Heart left ventricle (tissue), 16 donors: ENCODE measurements at regions not wholly inside any gene's neighbourhood (a gene's known extent, or its start where the extent isn't known, plus 50 kb on each side); places are given as distances from the start of the nearest gene placed in this dataset.
A peak's percentile ranks its signal among the peaks of the same experiment; 100 is the strongest.
"Not testable (repeated sequence)": the region's sequence is repeated elsewhere in the genome, so short reads cannot be mapped to it uniquely, and the experiment has no call there.

Source experiments
- ATAC-seq, 4 donors: fragments of 200-7000 bp; cut with Tn5 transposase; one replicate each; pipeline ENCODE4 v1.9.1; 2020 to 2022; ENCODE audit warnings: moderate library complexity in 4 of 4, mild to moderate bottlenecking in 3 of 4, moderate number of reproducible peaks in 1 of 4
- DNase-seq, 5 donors: peaks; one replicate each; pipeline ENCODE4 v3.0.0-alpha.2; 2020
- H3K27ac ChIP-seq, 12 donors: fragments of 200-600 bp; sonication (generic) in 4 of 12; one replicate each; pipeline versions ENCODE4 v1.5.0 to v1.8.0; 2016 to 2022; ENCODE audit warnings: mild to moderate bottlenecking in 2 of 12
- H3K27me3 ChIP-seq, 9 donors: fragments of 200-600 bp; sonication (generic) in 2 of 9; one replicate each; pipeline versions ENCODE4 v1.5.1 to v1.8.0; 2016 to 2022; ENCODE audit warnings: mild to moderate bottlenecking in 3 of 9
- H3K36me3 ChIP-seq, 9 donors: fragments of 200-600 bp; sonication (generic) in 2 of 9; one replicate each; pipeline versions ENCODE4 v1.5.0 to v1.8.0; 2018 to 2022; ENCODE audit warnings: mild to moderate bottlenecking in 2 of 9
- H3K4me1 ChIP-seq, 12 donors: fragments of 200-600 bp; sonication (generic) in 4 of 12; one replicate each; pipeline versions ENCODE4 v1.5.0 to v1.8.0; 2016 to 2022; ENCODE audit warnings: mild to moderate bottlenecking in 3 of 12
- H3K4me3 ChIP-seq, 12 donors: fragments of 200-600 bp; sonication (generic) in 4 of 12; one replicate each; pipeline versions ENCODE4 v1.5.0 to v1.8.0; 2017 to 2022; ENCODE audit warnings: mild to moderate bottlenecking in 9 of 12, moderate library complexity in 4 of 12
- H3K9me3 ChIP-seq, 12 donors: fragments of 200-600 bp; sonication (generic) in 4 of 12; one replicate each; pipeline versions ENCODE4 v1.5.0 to v1.8.0; 2016 to 2022; ENCODE audit warnings: mild to moderate bottlenecking in 1 of 12
- CTCF ChIP-seq, 12 donors: fragments of 200-600 bp; sonication (generic) in 4 of 12; IDR thresholded peaks; one replicate each; pipeline versions ENCODE4 v1.5.0 to v1.8.0; 2018 to 2022; ENCODE audit warnings: antibody characterized with exemption in 12 of 12, mild to moderate bottlenecking in 5 of 12
- POLR2A ChIP-seq, 2 donors: fragments of 450-650 bp; IDR thresholded peaks; one replicate each; pipeline ENCODE4 v1.6.1; 2017; ENCODE audit warnings: antibody characterized with exemption in 2 of 2, mild to moderate bottlenecking in 2 of 2, moderate library complexity in 2 of 2
- WGBS, 4 donors: extraction: QIAGEN DNeasy Blood & Tissue Kit in 2 of 4; methylation state at CpG; one replicate each; pipeline versions ENCODE4 v1.1.5 to v1.1.7; 2013 to 2018; 5-methylcytosine and 5-hydroxymethylcytosine counted together
- intact Hi-C, 10 donors: fragments of 100-400 bp; cut with DNase I; formaldehyde crosslinking; loops; one replicate each; pipeline versions ENCODE4 v1.11.1 to v1.14.2; 2022
- donor health status: ischemic (EF 13 %, LVEDD 7.1; RV severe dilation, severe dysfunction).
- donor health status: healthy with polysubstance abuse.
- donor health status: DM: no; HTN: yes; CAD: no.
- donor health status: DM: no; HTN: no; CAD: no.
- donor health status: ischemic (EF 25% LVEDD 6.9; RV normal size, moderate dysfunction).
- donor health status: ischemic (EF 25% LVEDD 5.7; RV mildly dilated, moderate dysfunction).
- donor health status: healthy.
- donor health status: DM: yes; HTN: yes; CAD: no.
- donor health status: ischemic (EF 35%, LVEDD 5.7; RV mildly dilated, moderate dysfunction).
- donor health status: nonischemic (EF 11% LVEDD 7.7; RV severe dilation, severe dysfunction).
- donor health status: DM: yes; HTN: yes; CAD: no.
- donor health status: PGD.
- donor health status: ischemic (EF 29% LVEDD 5.4; RV normal size, mild dysfunction).
- donor health status: nonischemic (EF 23%, LVEDD 6.1; RV moderate dilation, normal function).

GRCh38 chr5:90047113-90047512 is 362.4 kb downstream of the CETN3 start:
- ATAC-seq (no peak), DNase-seq (no peak)
- no peaks in the 10 kb centered on the region for H3K4me1 ChIP-seq
- H3K36me3 ChIP-seq = no peaks in the 10 kb centered on the region
- no peak overlapping the region for H3K27ac ChIP-seq
- H3K4me3 ChIP-seq = no peak overlapping the region
- no peak for TF ChIP-seq POLR2A (IDR thresholded peaks at IDR 0.05)
- TF ChIP-seq CTCF (IDR thresholded peaks at IDR 0.05) = no peak
- intact Hi-C loops = no loop called here
- WGBS, 4 donors = 73 to 95% (median 87%) methylated on average over 5 of the region's 5 CpGs
- no peaks in the 10 kb centered on the region for H3K27me3 ChIP-seq
- H3K9me3 ChIP-seq = peaks cover 0 to 13% (median 0%) of the 10 kb centered on the region in 12 donors

- not testable (repeated sequence) for H3K36me3 ChIP-seq
These were observed 369.5 kb downstream of the CETN3 start for GRCh38 chr5:90040082-90040481.

GRCh38 chr5:90037646-90038045 is 371.9 kb downstream of the CETN3 start:
- Histone ChIP-seq H3K4me3 (no peak overlapping the region), H3K36me3 (no peaks in the 10 kb centered on the region), H3K27ac (no peak overlapping the region), H3K27me3 (no peaks in the 10 kb centered on the region), H3K9me3 (peaks cover 0 to 50% (median 17%) of the 10 kb centered on the region in 12 donors), H3K4me1 (no peaks in the 10 kb centered on the region)
- DNase-seq (peak in 2 of 5 donors; percentile 18 to 46), ATAC-seq (peak in 3 of 4 donors; percentile 33 to 95 (median 49))
- intact Hi-C loops = no loop called here
- TF ChIP-seq CTCF (IDR thresholded peaks at IDR 0.05) (no peak), POLR2A (IDR thresholded peaks at IDR 0.05) (no peak)
- WGBS, 4 donors = 62 to 71% (median 66%) methylated on average over 4 of the region's 4 CpGs

More at GRCh38 chr5:90040082-90040481, 369.5 kb downstream of the CETN3 start:
- H3K27me3 ChIP-seq, ATAC-seq, H3K4me1 ChIP-seq, intact Hi-C loops, H3K27ac ChIP-seq, DNase-seq, H3K4me3 ChIP-seq: not testable (repeated sequence)
- 86 to 88% (median 88%) methylated on average over 4 of the region's 4 CpGs for WGBS, 4 donors
- peaks cover 0 to 30% (median 10%) of the 10 kb centered on the region in 12 donors for H3K9me3 ChIP-seq

- peak overlapping the region in 1 of 12 donors; percentile 85 for H3K27ac ChIP-seq
These were observed 386.9 kb downstream of the CETN3 start for GRCh38 chr5:90022711-90023053.

More at GRCh38 chr5:90022711-90023053, 386.9 kb downstream of the CETN3 start:
- peaks cover 0 to 2% (median 0%) of the 10 kb centered on the region in 12 donors for H3K9me3 ChIP-seq
- peak in 1 of 4 donors; percentile 29 for ATAC-seq
- DNase-seq = no peak
- TF ChIP-seq POLR2A (IDR thresholded peaks at IDR 0.05) = no peak
- no peak for TF ChIP-seq CTCF (IDR thresholded peaks at IDR 0.05)
- no peak overlapping the region for H3K4me3 ChIP-seq
- intact Hi-C loops = no loop called here
- H3K36me3 ChIP-seq = no peaks in the 10 kb centered on the region
- H3K27me3 ChIP-seq = no peaks in the 10 kb centered on the region
- peaks cover 0 to 23% (median 0%) of the 10 kb centered on the region in 12 donors for H3K4me1 ChIP-seq
